ENCODE measurements at regions not wholly inside any gene's neighbourhood (a gene's known extent, or its start where the extent isn't known, plus 50 kb on each side); places are given as distances from the start of the nearest gene placed in this dataset.

GRCh38 chr3:144141496-144141895, 169.9 kb downstream of the DIPK2A start:
- Histone ChIP-seq H3K4me3 (ENCODE audit: low read depth, low read length) (no peak overlapping the region), H3K27me3 (replicated peaks) (no peaks in the 10 kb centered on the region), H3K36me3 (replicated peaks) (no peaks in the 10 kb centered on the region), H3K27ac (no peak overlapping the region)
- no peak for TF ChIP-seq CTCF (IDR thresholded peaks at IDR 0.05; ENCODE audit: low read depth, low read length, missing control alignments)
- in situ Hi-C loops (cut with HindIII; ENCODE audit: low pct_ligation_motif_present, low sequenced_read_pairs) = no loop called here
- no peak for DNase-seq

- peak overlapping the region; percentile 48 for H3K27ac ChIP-seq
- DNase-seq = peak; percentile 76
Measured at GRCh38 chr3:144142151-144142840, 170.7 kb downstream of the DIPK2A start.

GRCh38 chr3:144148356-144148755, 176.7 kb downstream of the DIPK2A start:
- in situ Hi-C loops (cut with HindIII; ENCODE audit: low pct_ligation_motif_present, low sequenced_read_pairs) = no loop called here
- DNase-seq = no peak
- Histone ChIP-seq H3K27me3 (replicated peaks) (no peaks in the 10 kb centered on the region), H3K27ac (no peak overlapping the region), H3K36me3 (replicated peaks) (no peaks in the 10 kb centered on the region), H3K4me3 (ENCODE audit: low read depth, low read length) (no peak overlapping the region)
- TF ChIP-seq CTCF (IDR thresholded peaks at IDR 0.05; ENCODE audit: low read depth, low read length, missing control alignments) = no peak

More at GRCh38 chr3:144142151-144142840, 170.7 kb downstream of the DIPK2A start:
- H3K27me3 ChIP-seq (replicated peaks) = no peaks in the 10 kb centered on the region
- no peaks in the 10 kb centered on the region for H3K36me3 ChIP-seq (replicated peaks)
- H3K4me3 ChIP-seq (ENCODE audit: low read depth, low read length) = no peak overlapping the region
- no peak for TF ChIP-seq CTCF (IDR thresholded peaks at IDR 0.05; ENCODE audit: low read depth, low read length, missing control alignments)
- in situ Hi-C loops (cut with HindIII; ENCODE audit: low pct_ligation_motif_present, low sequenced_read_pairs) = no loop called here

- DNase-seq = no peak
- in situ Hi-C loops (cut with HindIII; ENCODE audit: low pct_ligation_motif_present, low sequenced_read_pairs) = no loop called here
- H3K4me3 ChIP-seq (ENCODE audit: low read depth, low read length) = no peak overlapping the region
Measured at GRCh38 chr3:144151983-144152382, 180.4 kb downstream of the DIPK2A start.

GRCh38 chr3:144160627-144161026, 189.0 kb downstream of the DIPK2A start:
- Histone ChIP-seq H3K36me3 (replicated peaks) (no peaks in the 10 kb centered on the region), H3K27me3 (replicated peaks) (no peaks in the 10 kb centered on the region), H3K27ac (no peak overlapping the region), H3K4me3 (ENCODE audit: low read depth, low read length) (no peak overlapping the region)
- in situ Hi-C loops (cut with HindIII; ENCODE audit: low pct_ligation_motif_present, low sequenced_read_pairs) = no loop called here
- TF ChIP-seq CTCF (IDR thresholded peaks at IDR 0.05; ENCODE audit: low read depth, low read length, missing control alignments) = no peak
- DNase-seq = no peak

More at GRCh38 chr3:144151983-144152382, 180.4 kb downstream of the DIPK2A start:
- no peak for TF ChIP-seq CTCF (IDR thresholded peaks at IDR 0.05; ENCODE audit: low read depth, low read length, missing control alignments)
- H3K36me3 ChIP-seq (replicated peaks) = no peaks in the 10 kb centered on the region
- H3K27ac ChIP-seq = no peak overlapping the region
- H3K27me3 ChIP-seq (replicated peaks) = no peaks in the 10 kb centered on the region

- Histone ChIP-seq H3K27ac (no peak overlapping the region), H3K4me3 (ENCODE audit: low read depth, low read length) (no peak overlapping the region), H3K27me3 (replicated peaks) (no peaks in the 10 kb centered on the region), H3K36me3 (replicated peaks) (no peaks in the 10 kb centered on the region)
- TF ChIP-seq CTCF (IDR thresholded peaks at IDR 0.05; ENCODE audit: low read depth, low read length, missing control alignments) = no peak
- in situ Hi-C loops (cut with HindIII; ENCODE audit: low pct_ligation_motif_present, low sequenced_read_pairs) = no loop called here
- peak; percentile 89 for DNase-seq
Measured at GRCh38 chr3:144162042-144162441, 190.4 kb downstream of the DIPK2A start.
